ENCODE measurements at regions not wholly inside any gene's neighbourhood (a gene's known extent, or its start where the extent isn't known, plus 50 kb on each side); places are given as distances from the start of the nearest gene placed in this dataset.
"Not testable (repeated sequence)": the region's sequence is repeated elsewhere in the genome, so short reads cannot be mapped to it uniquely, and the experiment has no call there.

- H3K4me1 Mint-ChIP-seq (ENCODE audit: unreplicated experiment) = no peaks in the 10 kb centered on the region
- DNase-seq (ENCODE audit: extremely low spot score, unreplicated experiment) = no peak
- no peak overlapping the region for H3K4me3 Mint-ChIP-seq (ENCODE audit: unreplicated experiment)
- no peak overlapping the region for H3K27ac Mint-ChIP-seq (ENCODE audit: unreplicated experiment)
- H3K27me3 Mint-ChIP-seq (ENCODE audit: unreplicated experiment) = no peaks in the 10 kb centered on the region
- H3K36me3 Mint-ChIP-seq (ENCODE audit: unreplicated experiment) = no peaks in the 10 kb centered on the region
- TF ChIP-seq, protein P1, sequence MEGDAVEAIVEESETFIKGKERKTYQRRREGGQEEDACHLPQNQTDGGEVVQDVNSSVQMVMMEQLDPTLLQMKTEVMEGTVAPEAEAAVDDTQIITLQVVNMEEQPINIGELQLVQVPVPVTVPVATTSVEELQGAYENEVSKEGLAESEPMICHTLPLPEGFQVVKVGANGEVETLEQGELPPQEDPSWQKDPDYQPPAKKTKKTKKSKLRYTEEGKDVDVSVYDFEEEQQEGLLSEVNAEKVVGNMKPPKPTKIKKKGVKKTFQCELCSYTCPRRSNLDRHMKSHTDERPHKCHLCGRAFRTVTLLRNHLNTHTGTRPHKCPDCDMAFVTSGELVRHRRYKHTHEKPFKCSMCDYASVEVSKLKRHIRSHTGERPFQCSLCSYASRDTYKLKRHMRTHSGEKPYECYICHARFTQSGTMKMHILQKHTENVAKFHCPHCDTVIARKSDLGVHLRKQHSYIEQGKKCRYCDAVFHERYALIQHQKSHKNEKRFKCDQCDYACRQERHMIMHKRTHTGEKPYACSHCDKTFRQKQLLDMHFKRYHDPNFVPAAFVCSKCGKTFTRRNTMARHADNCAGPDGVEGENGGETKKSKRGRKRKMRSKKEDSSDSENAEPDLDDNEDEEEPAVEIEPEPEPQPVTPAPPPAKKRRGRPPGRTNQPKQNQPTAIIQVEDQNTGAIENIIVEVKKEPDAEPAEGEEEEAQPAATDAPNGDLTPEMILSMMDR (IDR thresholded peaks at IDR 0.05) = no peak
- H3K9me3 Mint-ChIP-seq (ENCODE audit: unreplicated experiment) = no peaks in the 10 kb centered on the region
Observed at GRCh38 chr6:86782328-86782727, 155.0 kb upstream of the HTR1E start.

GRCh38 chr6:86780923-86781322 is 156.4 kb upstream of the HTR1E start:
- TF ChIP-seq, protein P1 (IDR thresholded peaks at IDR 0.05) = no peak
- no peak overlapping the region for H3K4me3 Mint-ChIP-seq (ENCODE audit: unreplicated experiment)

DNA sequence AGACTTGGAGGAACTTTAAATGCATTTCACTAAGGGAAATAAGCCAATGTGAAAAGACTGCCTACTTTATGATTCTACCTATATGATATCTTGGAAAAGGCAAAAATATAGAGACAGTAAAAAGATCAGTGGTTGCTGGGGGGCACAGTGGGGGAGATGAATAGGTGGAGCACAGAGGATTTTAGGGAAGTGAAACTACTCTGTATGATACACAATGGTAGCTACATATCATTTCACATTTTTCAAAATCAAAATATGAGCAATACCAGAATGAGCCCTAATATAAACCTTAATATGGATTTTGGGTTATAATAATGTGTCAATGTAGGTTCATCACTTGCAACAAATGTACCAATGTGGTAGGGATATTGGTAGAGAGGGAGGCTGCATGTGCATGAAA is 161.4 kb upstream of the HTR1E start:
- DNase-seq (ENCODE audit: extremely low spot score, unreplicated experiment) = no peak
- Mint-ChIP-seq H3K4me3 (ENCODE audit: unreplicated experiment) (no peak overlapping the region), H3K27me3 (ENCODE audit: unreplicated experiment) (no peaks in the 10 kb centered on the region), H3K4me1 (ENCODE audit: unreplicated experiment) (no peaks in the 10 kb centered on the region), H3K36me3 (ENCODE audit: unreplicated experiment) (no peaks in the 10 kb centered on the region), H3K9me3 (ENCODE audit: unreplicated experiment) (no peaks in the 10 kb centered on the region), H3K27ac (ENCODE audit: unreplicated experiment) (no peak overlapping the region)
- TF ChIP-seq, protein P1 (IDR thresholded peaks at IDR 0.05) = no peak

More at GRCh38 chr6:86780923-86781322, 156.4 kb upstream of the HTR1E start:
- Mint-ChIP-seq H3K9me3 (ENCODE audit: unreplicated experiment) (no peaks in the 10 kb centered on the region), H3K27me3 (ENCODE audit: unreplicated experiment) (no peaks in the 10 kb centered on the region), H3K27ac (ENCODE audit: unreplicated experiment) (no peak overlapping the region), H3K4me1 (ENCODE audit: unreplicated experiment) (no peaks in the 10 kb centered on the region), H3K36me3 (ENCODE audit: unreplicated experiment) (no peaks in the 10 kb centered on the region)
- no peak for DNase-seq (ENCODE audit: extremely low spot score, unreplicated experiment)

DNA sequence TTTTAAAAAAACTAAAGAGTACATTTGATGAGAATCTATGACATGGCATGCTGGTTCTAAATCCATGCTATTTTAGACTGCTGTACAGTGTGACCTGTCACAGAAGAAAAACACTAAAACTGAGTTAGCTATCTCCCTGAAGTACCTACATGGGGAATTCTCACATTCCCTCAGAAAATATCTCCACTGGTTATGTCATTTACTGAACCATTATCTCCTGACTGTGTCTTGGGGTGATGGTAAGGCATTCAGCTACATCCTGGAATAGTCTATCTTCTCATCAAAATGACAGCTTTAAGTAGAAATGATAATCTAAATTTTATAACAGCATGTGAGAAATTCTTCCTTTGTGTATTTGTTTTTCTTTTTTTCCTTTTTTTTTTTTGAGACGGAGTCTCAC is 172.1 kb upstream of the HTR1E start:
- H3K9me3 Mint-ChIP-seq (ENCODE audit: unreplicated experiment) = peaks cover 13% of the 10 kb centered on the region
- H3K27ac Mint-ChIP-seq (ENCODE audit: unreplicated experiment) = no peak overlapping the region
- no peaks in the 10 kb centered on the region for H3K27me3 Mint-ChIP-seq (ENCODE audit: unreplicated experiment)
- H3K4me3 Mint-ChIP-seq (ENCODE audit: unreplicated experiment) = no peak overlapping the region
- DNase-seq (ENCODE audit: extremely low spot score, unreplicated experiment) = no peak
- no peaks in the 10 kb centered on the region for H3K36me3 Mint-ChIP-seq (ENCODE audit: unreplicated experiment)
- TF ChIP-seq, protein P1 (IDR thresholded peaks at IDR 0.05) = no peak
- H3K4me1 Mint-ChIP-seq (ENCODE audit: unreplicated experiment) = no peaks in the 10 kb centered on the region

DNA sequence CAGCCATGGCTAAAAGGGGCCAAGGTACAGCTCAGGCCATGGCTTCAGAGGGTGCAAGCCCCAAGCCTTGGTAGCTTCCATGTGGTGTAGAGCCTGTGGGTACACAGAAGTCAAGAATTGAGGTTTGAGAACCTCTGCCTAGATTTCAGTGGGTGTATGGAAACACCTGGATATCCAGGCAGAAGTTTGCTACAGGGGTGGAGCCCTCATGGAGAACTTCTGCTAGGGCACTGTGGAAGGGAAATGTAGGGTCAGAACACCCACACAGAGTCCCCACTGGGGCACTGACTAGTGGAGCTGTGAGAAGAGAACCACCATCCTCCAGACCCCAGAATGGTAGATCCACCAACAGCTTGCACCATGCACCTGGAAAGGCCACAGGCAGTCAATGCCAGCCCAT is 177.4 kb upstream of the HTR1E start:
- H3K27ac Mint-ChIP-seq (ENCODE audit: unreplicated experiment); H3K27me3 Mint-ChIP-seq (ENCODE audit: unreplicated experiment); H3K36me3 Mint-ChIP-seq (ENCODE audit: unreplicated experiment); H3K4me1 Mint-ChIP-seq (ENCODE audit: unreplicated experiment); DNase-seq (ENCODE audit: extremely low spot score, unreplicated experiment); H3K4me3 Mint-ChIP-seq (ENCODE audit: unreplicated experiment): not testable (repeated sequence)
- H3K9me3 Mint-ChIP-seq (ENCODE audit: unreplicated experiment) = peaks cover 12% of the 10 kb centered on the region

- DNase-seq (ENCODE audit: extremely low spot score, unreplicated experiment) = no peak
- Mint-ChIP-seq H3K4me1 (ENCODE audit: unreplicated experiment) (no peaks in the 10 kb centered on the region), H3K27ac (ENCODE audit: unreplicated experiment) (no peak overlapping the region), H3K9me3 (ENCODE audit: unreplicated experiment) (peaks cover 11% of the 10 kb centered on the region), H3K36me3 (ENCODE audit: unreplicated experiment) (no peaks in the 10 kb centered on the region), H3K27me3 (ENCODE audit: unreplicated experiment) (no peaks in the 10 kb centered on the region), H3K4me3 (ENCODE audit: unreplicated experiment) (no peak overlapping the region)
- TF ChIP-seq, protein P1 (IDR thresholded peaks at IDR 0.05) = no peak
Observed at GRCh38 chr6:86756640-86757229, 180.6 kb upstream of the HTR1E start.
